Right kidney (tissue), 1 donor: ENCODE measurements at regions not wholly inside any gene's neighbourhood (a gene's known extent, or its start where the extent isn't known, plus 50 kb on each side); places are given as distances from the start of the nearest gene placed in this dataset.
"Not testable (repeated sequence)": the region's sequence is repeated elsewhere in the genome, so short reads cannot be mapped to it uniquely, and the experiment has no call there.

Experiments
- DNase-seq: peaks from one replicate; pipeline ENCODE4 v3.0.0-alpha.2; 2016

GRCh38 chr19:5290336-5291262 is 50.0 kb downstream of the PTPRS start:
- no peak for DNase-seq

DNA sequence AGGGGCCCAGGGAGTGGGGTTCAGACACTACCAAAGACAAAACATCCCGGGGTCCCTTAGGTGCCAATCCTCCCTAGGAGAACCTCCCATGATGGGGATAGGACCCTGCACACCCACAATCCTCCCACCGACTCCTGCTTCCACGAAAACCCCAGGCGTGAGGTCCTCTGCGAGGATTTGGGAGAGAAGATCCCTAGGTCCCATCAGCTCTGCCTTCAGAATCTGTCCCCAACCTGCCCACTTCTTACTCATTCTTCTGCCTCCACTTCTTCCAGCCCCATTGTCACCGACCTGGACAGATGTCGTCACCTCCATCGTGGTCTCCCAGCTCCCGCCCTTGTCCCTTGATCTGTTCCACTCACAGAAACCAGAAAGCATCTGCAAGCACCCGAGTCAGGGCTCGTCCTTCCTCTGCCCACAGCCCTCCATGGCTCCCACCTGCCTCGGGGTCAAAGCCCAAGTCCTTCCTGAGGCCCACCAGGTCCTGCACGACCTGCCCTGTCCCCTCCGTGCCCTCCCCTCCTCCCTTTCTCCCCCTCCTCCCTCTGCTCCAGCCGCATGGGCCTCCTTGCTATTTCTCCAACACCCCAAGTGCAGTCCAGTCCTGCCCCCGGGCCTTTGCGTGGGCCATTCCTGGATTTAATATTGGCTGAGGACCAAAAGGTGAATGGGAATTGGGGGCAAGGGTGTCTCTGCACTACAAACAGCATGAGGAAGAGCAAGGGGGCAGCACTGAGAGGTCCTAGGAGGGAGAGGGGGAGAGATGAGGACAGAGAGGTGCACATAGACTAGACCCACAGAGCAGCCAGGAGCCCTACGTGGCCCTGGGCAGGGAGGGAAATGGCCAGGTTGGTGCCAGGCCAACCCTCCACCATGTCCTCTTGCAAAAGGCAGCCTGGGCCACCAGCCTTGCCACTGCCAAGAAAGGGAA is 51.3 kb downstream of the PTPRS start:
- DNase-seq: no peak

DNA sequence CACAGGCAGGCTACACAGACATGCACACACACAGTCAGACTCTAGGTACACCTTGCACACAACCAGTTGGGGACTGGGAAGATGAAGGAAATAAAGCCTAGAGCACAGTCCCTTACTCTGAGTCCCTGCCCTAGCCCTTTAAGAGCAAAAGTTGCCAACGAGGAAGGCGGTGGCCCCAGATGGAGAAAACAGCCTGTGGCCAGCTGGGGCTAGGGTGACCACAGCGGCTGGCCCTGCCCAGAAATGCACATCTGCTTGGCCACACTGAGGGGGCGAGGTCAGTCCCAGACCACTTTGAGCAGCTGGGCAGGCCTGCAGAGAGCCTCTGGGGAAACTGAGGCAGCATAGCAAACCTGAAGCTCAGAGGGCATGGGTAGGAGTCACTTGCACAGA is 52.3 kb downstream of the PTPRS start:
- DNase-seq: no peak

- no peak for DNase-seq
Observed at GRCh38 chr19:5287066-5287465, 53.5 kb downstream of the PTPRS start.

- DNase-seq: no peak
Observed at GRCh38 chr19:5286465-5287029, 54.1 kb downstream of the PTPRS start.

DNA sequence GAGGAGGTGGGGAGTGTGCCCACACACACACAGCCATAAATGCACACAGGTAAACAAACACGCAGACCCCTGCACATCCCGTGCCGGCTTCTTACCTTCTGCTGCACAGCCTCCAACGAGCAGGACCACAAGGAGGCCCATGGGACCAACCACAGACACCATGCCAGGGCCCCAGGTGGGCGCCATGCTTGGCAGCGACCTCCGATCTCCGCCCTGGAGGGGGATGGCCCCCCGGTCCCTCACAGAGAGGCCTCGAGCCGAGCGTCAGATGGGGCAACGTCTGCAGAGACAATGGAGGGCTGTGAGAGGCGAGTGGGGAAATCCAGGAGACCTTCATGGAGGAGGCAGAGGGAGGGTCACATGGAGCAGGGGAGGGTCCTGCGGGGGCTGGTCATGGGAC is 54.7 kb downstream of the PTPRS start:
- DNase-seq: no peak

DNA sequence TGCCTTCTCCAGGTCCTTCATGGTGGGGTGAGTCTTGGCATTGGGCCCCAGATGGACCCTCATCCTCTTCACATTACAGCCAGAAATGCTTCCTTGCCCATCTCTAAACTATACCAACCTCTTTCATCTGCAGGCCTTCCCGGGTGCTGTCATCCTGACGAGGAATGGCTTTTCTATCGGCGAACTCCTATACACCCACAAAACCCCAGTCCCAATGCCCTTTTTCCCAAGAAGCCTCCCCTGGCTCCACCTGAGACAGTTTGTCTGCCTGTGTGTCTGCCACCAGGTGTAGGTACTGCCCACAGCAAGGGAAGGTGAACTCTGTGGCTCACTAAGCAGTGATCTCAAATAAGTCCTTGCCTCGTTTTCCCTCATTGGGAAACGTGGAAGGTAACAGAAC is 55.3 kb downstream of the PTPRS start:
- no peak for DNase-seq

GRCh38 chr19:5282901-5283300 is 57.7 kb downstream of the PTPRS start:
- DNase-seq: no peak

DNA sequence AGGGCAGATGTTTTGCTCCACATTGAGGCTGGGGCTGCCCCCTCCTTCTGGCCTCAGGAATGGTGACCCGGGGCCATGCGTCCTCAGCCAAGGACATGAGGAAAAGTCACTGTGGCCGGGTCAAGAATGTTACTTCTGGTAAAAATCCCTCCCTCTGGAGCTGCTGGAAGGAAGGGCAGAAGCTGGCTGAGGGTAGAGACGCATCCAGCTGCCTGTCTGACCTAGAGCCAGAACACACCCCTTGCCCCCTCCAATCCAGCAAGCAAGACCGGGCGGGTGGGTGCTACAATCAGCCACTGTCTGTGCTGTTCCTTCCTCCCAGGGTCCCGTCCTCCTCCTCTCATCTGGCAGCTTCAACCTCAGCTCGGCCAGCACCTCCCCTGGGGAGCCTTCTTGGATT is 59.0 kb downstream of the PTPRS start:
- no peak for DNase-seq

DNA sequence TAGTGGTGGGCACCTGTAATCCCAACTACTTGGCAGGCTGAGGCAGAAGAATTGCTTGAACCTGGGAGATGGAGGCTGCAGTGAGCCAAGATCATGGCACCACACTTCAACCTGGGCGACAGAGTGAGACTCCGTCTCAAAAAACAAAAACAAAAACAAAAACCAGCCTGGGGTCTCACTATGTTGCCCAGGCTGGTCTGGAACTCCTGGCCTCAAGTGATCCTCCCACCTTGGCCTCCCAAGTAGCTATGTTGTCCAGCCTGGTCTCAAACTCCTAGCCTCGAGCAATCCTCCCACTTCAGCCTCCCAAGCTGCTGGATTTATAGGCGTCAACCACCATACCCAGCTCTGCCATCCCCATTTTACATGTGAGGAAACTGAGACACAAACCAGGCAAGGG is 64.9 kb downstream of the PTPRS start:
- not testable (repeated sequence) for DNase-seq

- no peak for DNase-seq
Observed at GRCh38 chr19:5273782-5274181, 66.8 kb downstream of the PTPRS start.

DNA sequence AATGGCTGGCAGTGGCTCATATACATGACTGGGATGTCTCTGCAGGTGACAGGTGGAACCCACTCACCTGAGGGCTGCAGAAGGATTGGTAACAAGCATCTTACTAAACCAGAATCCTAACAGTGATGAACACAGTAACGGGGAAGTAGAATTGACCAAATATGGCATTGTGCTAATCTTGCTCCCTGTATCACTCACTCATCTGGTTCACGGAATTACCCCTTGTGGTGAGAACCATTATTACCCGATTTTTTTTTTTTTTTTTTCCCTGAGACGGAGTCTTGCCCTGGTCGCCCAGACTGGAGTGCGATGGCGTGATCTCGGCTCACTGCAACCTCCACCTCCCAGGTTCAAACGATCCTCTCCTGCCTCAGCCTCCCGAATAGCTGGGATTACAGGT is 69.5 kb downstream of the PTPRS start:
- DNase-seq: no peak

GRCh38 chr19:5269926-5270325 is 70.7 kb downstream of the PTPRS start:
- DNase-seq: no peak

DNA sequence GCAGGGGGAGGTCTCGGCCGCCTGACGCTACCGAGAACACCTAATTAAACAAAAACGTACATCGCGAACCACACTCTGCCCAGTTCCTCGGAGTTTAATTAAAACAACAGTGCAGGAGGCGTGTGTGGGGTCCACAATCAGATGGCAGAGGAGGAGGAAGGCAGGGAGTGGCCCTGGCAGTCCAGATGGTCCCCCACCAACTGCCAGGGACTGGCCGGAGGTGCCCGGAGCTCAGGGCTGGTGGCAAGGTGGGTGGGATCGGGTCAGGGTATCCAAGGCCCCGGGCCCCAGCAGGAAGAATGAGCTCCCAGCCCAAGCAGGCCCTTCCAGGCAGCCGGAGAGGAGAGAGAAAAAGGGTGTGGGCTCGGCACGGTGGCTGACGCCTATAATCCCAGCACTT is 71.3 kb downstream of the PTPRS start:
- no peak for DNase-seq

- no peak for DNase-seq
Observed at GRCh38 chr19:5268801-5269200, 71.8 kb downstream of the PTPRS start.

GRCh38 chr19:5265260-5265659 is 75.4 kb downstream of the PTPRS start:
- DNase-seq: no peak

DNA sequence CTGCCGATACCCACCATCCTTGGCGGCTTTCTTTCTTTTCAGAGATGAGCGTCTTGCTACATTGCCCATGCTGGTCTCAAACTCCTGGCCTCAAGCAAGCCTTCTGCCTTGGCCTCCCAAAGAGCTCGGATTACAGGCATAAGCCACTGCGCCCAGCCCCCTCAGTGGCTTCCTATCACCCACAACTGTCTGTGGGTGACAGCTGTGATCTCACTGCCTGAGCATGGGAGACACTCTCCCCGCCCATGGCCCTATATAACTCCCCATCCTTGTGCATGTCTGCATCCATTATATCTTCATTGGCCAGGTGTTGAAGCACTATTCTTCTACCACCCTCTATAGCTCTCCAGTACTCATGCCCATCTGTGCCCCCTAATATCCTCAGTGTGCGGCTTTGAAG is 76.2 kb downstream of the PTPRS start:
- DNase-seq: no peak

DNA sequence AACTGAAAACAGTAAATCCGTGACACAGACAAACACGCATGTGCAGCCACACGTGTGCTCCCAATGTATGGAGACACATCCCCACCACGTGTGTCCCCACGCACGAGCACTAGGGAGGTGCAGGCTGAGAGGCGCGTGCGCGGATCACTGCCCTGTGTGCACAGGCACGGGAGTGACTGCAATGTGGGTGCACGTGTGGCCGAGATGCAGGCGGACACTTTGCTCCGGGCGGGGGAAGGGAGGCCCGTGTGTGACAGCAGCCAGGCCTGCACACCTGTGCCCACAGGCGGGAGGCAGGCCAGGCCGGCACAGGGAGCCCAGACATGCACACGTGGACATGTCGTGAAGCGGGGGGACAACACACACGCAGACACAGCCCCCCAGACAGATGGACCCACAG is 77.0 kb downstream of the PTPRS start:
- no peak for DNase-seq

DNA sequence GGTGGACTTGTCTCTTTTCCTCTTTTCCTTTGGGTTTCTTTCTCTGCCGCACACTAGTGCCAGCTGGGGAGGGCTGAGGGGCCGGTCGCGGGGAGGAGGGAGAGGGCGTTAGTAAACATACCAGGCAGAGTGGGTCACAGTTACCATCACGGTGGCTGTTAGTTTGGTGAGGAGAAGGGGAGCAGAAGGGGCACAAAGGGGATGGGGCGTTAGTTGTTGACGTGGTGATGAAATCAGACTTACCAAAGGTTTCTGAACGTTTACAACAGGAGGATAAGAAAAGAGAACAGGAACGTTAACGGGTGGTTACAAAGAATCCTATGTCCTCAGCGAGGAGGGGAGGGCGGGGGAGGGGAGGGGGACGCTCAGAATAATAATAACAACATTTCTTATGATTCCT is 77.9 kb downstream of the PTPRS start:
- no peak for DNase-seq

- no peak for DNase-seq
Observed at GRCh38 chr19:5261156-5261890, 79.3 kb downstream of the PTPRS start.

- no peak for DNase-seq
Observed at GRCh38 chr19:5260381-5260967, 80.1 kb downstream of the PTPRS start.

DNA sequence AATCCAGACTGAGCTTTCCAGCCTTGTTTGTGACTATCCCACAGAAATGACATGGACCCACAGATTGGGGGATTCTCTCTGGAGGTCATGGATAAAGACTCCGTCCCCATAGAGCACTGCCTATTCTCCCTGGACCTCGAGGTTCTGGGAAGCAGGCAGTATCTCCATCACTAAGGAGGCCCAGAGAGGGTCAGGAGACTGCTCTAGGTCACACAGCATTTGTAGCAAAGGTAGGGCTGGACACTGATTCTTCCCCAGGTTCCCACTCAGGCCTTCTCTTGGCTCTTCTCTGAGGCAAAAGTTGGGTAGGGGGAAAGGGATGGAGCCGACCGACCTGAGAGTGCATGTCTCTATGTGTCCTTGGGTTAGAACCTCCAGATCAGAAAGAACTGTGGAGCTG is 80.9 kb downstream of the PTPRS start:
- no peak for DNase-seq
